ENCODE measurements at regions not wholly inside any gene's neighbourhood (a gene's known extent, or its start where the extent isn't known, plus 50 kb on each side); places are given as distances from the start of the nearest gene placed in this dataset.
"Not testable (repeated sequence)": the region's sequence is repeated elsewhere in the genome, so short reads cannot be mapped to it uniquely, and the experiment has no call there.

DNA sequence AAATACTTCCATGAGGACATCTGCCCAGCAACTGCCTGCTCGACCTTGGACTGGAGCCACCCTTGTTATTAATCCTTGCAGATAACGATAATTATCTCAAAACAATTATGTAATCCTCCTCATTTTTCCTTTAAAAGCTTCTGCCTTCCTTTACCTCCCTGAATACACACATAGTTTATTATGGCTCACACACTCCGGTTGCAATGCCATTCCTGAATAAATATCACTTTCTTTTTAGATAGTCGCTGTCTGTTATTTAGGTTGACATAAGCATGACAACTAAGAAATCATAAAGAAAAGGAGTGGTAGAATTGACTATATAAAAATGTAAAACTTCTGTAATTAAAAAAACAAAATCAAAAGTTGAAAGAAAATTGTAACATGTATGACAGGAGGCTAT lies 64.8 kb downstream of the B4GALT7 start:
- DNase-seq (ENCODE audit: low spot score): not testable (repeated sequence)

DNA sequence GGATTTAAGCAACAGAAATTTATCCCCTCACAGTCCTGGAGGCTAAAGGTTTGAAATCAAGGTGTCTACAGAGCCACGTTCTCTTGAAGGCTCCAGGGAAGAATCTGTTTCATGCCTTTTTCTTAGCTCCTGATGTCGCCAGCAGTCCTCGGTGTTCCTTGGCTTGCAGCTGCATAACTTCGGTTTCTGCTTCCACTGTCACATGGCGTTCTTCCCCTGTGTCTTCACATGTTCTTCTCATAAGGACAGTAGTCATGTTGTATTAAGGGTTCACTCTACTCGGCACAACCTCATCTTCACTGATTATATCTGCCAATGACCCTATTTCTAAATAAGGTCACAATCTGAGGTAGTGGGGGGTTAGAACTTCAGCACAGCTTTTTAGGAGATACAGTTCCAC lies 65.2 kb downstream of the B4GALT7 start:
- not testable (repeated sequence) for DNase-seq (ENCODE audit: low spot score)

DNA sequence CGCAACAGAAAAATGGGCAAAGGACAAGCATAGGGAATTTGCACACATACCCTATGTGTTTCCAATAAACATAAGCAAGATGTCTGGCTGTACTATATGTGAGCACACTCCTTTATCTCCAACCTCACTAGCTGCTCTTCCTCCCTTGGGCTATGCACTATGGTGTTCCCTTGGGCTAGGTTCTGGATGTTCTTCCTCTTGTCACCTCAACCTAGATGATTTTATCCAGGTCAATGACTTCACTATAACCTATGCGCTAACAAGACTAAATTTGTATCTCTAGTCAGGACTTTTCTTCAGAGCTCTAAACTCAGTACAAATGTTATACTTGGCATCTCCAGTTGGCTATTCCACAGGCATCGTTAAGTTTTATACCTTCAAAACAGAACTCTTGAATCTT lies 66.0 kb downstream of the B4GALT7 start:
- DNase-seq (ENCODE audit: low spot score): not testable (repeated sequence)

DNA sequence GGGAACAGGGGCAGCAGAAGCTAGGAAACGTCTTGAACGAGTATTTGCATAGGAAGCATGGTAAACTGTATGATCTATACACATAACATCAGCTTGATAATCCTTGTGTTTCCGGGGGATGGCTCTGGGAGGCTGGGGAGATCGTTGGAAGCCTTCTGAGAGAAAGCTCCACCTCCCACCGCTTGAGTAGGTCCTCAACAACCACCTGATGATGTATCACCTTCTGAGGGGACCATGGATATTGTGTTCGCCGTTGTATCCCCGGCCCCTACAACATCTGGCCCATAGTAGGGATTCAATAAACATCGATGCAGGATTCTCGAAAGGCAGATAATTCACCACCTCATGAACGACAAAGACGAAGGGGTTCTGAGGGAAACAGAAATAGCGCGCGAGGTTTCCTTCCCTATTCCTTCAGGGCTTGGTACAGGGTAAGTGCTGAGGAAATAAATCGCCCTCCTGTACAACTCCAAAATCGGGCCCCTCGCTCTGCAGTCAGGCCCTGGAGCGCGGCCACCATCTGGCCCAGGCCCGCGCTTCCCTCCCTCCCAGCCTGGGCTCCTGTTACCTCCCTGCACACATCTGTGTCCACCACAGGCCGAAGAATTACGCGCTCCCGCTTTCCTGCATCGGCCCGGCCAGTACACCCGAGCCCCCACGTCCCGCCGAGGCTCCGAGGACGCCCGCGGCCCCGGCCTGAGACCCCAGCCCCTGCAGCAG lies 71.3 kb downstream of the B4GALT7 start:
- not testable (repeated sequence) for DNase-seq (ENCODE audit: low spot score)

DNA sequence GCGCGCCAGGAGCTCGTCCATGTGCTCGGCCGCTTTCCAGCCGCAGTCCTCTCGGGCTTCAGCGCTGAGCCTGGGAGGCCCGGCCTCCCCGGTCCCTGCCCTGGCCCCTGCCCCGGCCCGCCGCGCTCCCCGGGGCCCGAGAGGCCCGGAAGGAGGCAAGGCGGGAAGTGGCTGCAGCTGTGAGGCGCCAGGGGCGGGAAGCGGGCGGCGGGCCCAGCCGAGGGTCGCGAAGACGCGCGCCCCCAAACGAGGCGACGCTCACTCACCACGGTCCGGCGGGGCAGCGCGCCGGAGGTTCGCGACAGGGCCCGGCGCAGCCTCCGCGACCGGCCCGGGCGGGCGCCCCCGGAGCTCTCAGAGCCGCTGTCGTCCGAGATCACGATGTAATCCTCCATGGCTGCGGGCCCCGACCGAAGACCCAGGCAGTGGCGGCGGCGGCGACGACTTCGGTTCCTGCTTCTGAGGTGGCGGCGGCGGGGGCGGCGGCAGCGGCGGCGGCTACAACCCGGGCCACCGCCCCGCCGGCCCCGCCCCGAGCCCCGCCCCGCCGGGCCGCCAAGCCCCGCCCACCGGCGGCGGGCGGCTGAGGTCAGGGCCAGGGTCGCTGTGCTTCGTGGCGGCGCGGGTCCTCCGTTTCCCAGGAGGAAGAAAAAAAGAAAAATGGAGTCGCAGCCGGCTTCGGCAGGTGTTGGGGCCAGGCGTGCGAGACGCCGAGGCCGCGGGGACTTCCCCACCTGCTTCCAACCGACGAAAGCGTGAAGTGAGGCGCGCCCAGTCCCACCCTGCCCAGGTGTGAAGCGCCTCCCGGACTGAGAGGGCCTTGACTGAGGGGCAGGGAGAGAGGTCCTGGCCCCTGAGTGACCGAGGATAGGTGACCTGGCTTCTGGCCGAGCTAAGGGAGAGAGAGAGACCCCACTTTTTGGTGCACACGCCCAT lies 72.1 kb downstream of the B4GALT7 start:
- peak; percentile 73 for DNase-seq (ENCODE audit: low spot score)

Data from CD4-positive, alpha-beta T cell treated with Interleukin-6 at 100 ng/mL for 8 hours (primary cell).